NOMO-1 treated with dmso at 0.1 percent for 144 hours (cell line): ENCODE measurements at regions not wholly inside any gene's neighbourhood (a gene's known extent, or its start where the extent isn't known, plus 50 kb on each side); places are given as distances from the start of the nearest gene placed in this dataset.

ENCODE experiments used
- DNase-seq: peaks from one replicate; lab custom pipeline; 2025; ENCODE audit not compliant: unreplicated experiment; lab: John Stamatoyannopoulos, UW

DNA sequence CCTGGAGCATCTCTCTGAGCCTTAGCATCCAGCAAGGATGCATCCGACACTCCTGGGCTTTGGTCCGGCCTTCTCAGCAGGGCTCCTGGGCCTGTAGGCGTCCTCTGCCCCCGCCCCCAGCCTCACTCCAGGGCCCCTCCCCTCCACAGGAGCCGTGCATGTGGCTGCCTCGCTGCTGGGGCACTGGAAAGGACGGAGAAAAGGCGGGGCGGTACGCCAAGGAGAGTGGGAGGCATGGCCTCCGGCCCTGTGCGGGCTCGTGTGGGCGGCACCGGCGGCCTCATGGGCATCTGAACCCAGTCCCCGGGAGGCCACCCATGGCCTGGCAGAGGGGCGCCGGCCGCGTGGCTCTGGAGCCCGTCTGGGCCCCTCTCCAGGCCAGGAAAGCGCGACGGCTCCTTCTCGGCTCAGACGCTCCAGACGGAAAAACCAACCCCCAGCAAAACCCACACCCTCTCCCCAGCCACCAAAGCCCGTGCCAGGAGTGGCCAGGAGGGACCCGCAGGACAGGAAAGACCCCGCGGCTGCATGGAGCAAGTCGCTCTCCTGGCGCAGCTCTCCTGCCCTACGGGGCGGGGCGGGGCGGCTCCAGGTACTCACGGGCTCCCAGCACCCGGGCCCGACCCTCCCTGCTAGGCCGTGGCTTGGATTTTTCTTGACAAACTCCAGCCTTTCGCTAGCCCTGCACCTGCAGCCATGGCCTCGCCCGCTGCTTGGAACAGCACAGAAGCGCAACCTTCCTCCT is 419.9 kb downstream of the QKI start:
- DNase-seq = no peak

DNA sequence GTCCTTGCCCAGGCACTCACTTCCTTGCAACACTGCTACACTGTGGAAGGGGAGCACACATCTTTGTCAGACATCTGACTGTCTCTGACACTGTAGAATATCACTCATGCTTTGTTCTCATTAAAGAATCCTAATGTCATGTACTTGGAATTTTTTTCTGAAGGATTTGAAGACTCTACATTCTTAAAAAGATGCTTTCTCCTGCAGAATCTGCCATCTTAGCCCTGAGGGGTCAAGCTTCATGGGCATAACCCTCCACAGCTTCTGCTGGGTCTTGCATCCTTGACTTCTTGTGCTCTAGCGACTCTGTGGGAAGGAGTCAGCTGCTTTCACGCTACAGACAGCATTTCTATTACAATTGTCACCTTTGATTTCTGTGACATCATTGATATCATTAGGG is 417.2 kb downstream of the QKI start:
- no peak for DNase-seq

DNA sequence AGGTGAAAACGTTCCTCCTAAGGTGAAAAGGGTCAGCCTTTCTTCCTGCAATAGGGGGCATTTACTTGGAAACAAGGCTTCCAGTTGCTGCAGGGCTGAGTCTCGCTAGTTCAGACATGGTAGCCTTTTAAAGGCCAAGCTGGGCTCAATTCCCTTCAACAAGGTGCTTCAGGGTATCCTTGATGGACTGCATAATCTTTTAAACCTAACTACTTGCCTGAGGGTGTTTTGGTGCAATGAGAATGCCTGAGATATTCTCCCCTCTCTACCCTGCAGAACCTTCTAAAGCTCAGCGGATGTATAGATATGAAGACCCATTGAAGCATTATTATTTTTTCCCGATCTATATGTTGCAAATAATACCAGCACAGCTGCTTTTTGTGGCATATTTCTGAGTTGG is 416.1 kb downstream of the QKI start:
- DNase-seq = no peak

DNA sequence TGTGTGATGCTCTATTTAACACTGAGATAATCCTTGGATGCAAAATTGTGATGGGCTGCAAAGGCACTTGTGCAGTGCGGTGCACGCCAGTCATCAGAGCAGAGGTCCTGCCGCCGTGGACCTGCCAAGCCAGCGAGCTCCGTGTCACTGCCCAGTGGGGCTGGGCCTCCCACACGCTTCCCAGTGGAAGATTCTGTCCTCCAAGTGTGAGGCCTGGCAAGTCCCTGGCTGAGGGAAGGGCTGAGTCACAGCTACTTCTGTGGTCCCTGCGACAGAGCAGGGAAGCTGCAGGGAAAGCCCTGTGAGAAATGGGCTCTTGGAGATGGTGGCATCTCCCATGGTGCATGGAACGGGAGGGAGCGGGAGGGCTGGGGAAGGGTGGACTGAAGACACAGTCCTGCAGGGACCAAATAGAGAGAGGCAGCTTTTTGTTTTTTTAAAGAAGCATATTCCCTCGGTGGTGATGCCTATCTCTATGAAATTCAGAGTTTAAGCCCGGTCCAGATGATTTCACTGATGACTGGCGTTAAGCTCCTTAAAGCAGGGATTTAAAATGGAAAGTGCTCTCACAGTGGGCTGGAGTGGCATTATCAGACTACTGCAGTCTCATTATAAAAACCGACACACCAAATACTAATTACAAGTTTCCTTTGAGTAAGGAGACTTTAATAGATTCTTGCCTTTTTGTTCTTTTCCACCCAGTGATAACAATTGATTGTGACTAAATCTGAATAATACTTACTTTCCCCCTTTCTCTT is 413.7 kb downstream of the QKI start:
- DNase-seq = no peak

DNA sequence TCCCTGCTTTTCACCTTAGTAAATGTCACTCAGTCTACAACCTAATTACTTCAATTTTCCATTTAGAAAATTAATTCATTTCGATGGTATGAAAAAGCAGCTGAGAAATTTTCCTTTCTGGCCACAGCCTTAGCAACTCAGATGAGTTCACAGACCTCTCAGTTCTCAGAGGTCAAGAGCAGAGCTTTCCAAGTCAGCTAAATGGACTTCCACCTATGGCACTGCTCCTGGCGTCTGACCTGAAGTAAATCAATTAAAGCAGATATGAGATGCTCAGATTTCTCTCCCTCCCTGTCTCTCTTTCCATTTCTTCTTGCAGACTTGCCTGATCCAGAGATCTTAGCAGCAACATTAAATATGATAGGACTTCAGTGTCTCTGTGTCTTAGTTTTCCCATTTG is 412.6 kb downstream of the QKI start:
- no peak for DNase-seq

DNA sequence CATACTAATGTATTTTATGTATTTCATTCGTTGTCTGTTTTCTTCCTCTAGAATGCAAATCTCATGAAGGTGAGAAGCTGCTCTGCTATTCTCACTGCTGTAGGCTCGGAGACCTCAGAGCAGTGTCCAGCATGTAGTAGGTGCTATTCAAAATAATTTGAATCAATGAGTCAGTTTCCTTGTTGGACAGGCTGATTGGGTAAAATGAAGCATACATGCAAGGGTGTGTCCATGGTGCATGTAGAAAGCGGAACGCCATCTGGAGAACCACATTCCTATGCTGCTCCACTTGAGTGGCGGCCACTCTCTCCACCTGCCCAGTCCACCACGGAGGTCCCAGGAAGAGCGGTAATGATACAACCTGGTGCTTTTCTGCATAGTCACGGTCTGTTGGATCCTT is 412.1 kb downstream of the QKI start:
- no peak for DNase-seq

DNA sequence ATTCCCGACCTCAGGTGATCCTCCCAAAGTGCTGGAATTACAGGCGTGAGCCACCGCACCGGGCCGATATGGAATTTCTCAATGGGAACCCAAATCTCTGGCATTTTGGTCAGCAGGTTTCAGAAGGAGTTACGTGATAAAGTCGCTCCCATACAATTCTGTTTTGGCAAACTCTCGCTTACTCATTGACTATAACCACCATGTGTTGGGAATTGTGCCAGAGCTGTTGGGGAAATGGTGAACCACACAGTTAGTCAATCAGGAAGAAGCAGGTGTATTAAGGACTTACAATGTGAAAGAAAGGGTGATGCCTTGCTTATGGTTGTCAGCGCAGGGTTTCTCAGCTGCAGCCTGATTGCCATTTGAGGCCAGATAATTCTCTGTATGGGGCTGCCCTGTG is 410.5 kb downstream of the QKI start:
- no peak for DNase-seq

DNA sequence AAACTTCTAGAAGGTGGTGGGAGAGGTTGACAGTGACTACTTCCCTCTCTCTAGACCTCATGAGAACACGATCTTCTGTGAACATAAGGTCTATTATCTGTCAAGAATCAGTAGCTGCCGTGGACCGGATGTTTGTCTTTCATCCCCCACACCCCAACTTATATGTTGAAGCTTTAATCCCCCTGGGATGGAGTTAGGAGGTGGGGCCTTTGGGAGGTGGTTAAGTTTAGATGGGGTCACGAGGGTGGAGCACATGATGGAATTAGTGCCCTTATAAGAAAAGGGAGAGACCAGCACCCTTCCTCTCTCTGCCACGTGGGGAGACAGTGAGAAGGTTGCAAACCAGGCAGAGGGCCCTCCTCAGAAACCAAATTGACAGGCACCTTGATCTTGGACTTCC is 409.1 kb downstream of the QKI start:
- no peak for DNase-seq

DNA sequence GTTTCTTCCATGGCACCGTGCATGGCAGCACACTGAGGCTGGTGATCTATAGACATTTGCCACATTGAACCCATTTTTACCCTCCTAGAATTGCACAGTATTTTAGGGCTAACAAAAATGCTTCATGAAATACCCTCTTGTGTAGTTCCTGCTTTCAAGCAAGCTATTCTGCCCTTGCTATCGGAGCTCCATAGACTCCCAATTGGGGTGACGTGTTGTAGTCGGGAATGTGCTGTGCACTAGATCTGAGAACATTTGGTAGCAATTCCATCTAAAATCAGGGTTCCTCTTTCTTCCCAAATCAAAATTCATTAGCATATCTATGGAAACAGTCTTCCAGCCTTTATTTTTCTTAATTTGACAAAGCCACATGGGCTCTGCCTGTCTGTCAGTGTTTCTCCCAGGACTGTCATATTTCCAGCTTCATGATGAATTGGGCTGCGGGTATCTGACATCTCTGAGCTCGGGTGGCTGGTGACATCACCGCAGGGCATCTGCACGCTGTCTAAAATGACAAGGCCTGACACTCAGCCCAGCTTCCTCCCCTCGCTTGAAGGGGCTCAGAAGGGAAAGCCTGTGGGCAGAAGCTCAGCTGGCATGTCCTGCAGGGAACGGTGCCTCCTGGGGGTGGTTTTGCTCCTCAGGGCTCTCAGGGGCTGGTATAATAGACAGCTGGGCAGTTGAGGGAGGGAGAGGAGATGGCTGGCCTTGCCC is 406.4 kb downstream of the QKI start:
- no peak for DNase-seq

DNA sequence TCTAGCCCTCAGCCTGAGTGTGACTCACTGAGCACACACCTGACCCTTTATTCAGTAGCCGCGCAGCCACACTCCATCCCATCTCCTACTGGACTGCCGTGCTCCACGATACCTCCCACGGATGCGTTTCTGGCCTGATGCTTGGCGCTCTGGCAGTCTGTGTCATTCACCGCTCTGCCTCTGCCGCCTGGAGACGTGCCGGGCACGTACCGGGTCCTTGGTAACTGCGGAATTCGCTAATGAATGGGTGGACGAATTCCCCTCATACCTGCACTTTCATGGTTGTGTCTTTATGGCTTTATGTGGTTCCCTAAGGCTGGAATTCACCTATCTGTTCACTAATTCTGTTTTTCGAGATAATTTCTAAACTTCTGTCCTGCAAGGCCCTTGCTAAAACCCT is 405.7 kb downstream of the QKI start:
- DNase-seq = no peak

DNA sequence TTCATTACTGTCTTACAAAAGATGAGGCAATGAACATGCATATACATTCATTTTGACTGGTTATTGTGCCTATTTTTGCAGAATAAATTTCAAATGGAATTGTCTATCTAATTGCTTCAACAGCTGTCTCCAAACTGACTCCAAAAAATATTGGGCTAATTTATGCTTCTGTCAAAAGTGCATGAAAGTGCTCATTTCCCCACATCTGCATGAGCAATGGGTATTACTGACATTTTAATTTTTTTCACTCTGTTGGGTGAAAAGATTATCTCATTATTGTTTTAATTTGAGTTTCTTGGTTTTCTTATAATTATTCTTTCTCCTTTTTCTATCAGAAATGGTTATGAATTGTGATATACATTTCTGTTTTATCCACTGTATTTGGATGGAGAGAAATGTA is 404.2 kb downstream of the QKI start:
- DNase-seq = no peak

DNA sequence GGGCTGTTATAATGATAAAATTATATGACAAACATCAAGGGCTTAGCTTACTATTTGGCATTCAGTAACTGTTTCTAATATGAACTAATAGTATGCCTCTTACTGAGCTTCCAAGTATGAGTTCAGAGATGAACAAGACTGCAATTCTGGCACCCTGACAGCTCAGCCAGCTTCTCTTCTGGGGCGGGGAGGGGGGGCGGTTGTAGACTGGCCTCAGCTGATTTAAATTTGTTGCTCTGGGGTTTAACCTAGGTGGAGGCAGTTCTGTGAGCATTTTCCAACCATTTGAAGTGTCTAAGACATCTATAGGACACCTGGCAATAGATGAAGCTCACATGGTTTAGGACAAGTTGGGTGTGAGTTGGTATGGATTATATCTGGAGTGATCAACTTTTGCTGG is 401.9 kb downstream of the QKI start:
- no peak for DNase-seq

DNA sequence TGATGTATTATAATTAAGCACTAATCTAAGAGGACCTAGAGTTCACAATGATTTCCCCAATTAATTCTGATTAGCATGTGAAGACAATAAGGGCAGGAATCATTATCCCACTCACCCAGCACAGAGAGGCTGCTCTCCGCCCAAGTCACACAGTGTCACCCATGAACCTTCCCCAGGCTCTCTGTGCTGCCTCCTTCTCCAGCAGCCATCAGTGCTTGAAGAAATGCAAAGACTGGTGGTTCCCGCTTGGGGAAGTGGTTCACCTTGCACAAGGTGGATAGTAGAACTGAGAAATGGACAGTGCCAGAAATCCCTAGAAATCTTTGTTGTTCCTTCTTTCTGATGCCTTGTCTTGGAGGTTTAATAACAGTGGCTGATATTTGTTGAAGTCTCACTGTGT is 401.3 kb downstream of the QKI start:
- no peak for DNase-seq

DNA sequence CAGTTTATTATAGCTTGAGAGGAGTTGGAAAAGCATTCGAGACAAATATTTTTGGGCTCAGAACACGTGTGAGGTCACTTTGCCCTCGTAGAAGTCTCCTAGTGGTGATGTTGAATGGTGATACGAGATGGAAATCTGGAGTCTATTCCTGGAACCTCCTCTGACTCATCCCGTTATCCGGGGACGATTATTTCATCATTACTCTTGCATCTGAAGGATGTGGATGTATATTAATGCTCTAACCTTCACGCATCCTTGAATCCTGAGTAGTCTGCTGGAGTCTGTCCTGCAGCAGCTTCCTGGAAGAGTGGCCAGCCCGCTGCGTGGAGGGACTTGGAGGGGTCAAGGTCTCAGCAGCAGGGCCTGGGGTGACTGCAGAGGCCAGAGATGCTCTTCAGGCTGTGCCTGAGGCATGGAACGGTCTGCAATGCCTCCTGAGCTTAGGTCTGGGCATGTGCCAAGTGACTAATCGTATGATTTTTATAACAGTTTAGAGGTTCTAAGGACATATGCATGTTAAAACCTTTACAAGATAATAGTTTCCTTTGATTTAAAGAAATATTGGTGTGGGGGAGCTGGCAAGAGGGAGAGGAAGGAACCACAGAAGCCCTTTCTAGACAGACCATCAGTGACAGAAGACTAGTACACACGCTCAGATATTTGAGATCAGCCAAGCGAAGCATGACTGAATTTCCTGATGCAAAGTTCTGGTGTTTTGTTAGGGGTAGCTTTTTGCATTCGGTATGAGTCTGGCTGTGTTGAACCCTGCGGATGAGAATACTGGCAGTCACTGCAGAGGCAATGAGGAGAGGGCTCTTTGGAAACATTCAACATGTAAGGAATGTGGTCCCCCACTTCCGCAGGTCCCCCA is 400.2 kb downstream of the QKI start:
- DNase-seq = no peak

DNA sequence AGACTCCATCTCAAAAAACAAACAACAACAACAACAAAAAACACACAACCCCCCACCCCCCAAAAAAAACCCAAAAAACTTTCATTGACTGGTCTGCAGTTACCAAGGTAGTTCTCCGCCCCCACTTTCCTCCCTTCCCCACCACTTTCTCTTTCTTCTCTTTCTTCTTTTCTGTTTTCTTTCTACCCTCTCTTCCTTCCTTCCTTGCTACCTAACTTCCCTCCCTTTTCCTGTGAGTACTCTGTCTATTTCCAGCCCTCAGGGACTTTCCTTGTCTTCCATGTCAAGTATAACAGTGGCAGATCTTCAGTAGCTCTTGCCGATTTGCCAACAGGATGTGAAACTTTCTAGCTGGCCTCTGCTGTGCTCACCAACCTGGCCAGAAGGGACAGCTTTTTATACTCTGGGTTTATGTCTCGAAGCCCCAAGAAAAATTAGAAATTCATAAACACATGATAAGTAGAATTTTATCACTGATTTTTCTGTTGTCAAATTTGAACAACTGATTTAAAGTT is 399.5 kb downstream of the QKI start:
- no peak for DNase-seq

DNA sequence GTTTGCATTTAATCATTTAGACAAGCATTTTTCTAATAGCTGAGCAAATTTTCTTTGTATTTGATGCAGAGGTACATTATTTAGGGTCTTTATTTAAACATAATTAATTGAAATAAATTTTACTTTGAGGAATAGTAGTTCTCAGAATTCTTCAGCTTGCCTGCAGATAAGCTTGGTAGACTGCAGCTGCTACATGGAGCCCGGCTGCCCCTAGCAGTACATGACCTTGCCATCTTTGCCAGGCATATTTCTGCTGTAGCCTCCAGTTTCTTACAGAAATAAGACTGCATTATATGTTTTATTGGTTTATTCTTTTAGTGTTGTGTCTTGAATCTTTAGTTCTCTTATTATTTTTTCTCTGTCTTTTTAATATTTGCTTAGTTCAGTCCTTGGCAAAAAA is 396.8 kb downstream of the QKI start:
- DNase-seq = no peak

DNA sequence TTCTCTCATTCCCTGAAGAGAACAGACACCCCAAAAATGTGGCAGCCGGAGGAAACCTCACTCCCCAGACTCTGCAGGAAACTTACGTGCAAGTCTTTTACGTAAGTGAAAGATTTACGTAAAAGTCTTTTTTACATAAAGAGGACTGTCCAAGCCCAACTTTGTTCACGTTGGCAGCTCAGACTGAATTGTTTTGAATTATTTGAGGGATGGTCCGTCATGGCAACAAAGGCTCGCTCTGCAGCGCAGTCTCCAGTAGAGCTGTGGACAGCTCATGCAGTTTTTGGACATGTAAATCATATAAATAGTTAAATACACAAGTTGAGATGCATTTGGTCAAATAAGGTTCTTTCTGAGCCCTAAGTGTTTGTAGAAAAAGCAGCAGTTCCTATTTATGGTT is 394.8 kb downstream of the QKI start:
- DNase-seq = no peak

DNA sequence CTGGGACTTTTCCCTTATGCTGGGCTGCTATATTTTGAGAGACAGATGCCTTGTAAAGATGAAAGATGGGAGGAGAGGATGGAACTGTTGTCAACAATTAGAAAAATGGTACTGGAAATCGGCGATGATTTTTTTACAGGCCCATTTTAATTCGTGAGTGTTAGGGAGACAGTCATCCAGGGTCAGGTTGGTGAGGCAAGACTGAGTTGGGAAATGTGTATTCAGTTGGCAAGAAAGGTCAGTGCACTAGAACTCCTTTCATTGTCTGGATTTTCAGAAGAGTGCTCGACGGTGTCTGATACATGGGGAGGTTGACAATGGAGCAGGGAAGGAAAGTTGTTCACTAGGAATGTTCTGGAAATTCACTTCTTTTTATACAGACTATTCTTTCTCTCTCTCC is 394.4 kb downstream of the QKI start:
- DNase-seq = no peak

DNA sequence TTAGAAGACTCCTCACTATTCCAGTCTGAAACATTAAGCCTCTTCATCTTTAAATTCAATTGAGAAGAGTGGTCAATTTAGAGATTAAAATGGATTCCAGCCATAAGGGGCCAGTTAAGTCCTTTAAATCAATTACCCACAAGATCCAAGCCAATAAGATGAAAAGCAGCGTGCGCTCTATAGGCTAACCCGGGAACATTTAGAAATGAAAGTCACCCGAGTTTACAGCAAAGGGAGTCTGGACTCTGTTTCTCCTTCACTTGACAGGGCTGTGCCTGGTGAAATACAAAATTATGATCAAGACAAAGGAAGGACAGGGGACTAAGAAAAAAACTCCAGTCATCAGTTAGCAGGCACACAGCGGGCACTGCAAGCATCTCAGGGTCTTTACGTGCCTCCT is 393.7 kb downstream of the QKI start:
- DNase-seq = no peak

DNA sequence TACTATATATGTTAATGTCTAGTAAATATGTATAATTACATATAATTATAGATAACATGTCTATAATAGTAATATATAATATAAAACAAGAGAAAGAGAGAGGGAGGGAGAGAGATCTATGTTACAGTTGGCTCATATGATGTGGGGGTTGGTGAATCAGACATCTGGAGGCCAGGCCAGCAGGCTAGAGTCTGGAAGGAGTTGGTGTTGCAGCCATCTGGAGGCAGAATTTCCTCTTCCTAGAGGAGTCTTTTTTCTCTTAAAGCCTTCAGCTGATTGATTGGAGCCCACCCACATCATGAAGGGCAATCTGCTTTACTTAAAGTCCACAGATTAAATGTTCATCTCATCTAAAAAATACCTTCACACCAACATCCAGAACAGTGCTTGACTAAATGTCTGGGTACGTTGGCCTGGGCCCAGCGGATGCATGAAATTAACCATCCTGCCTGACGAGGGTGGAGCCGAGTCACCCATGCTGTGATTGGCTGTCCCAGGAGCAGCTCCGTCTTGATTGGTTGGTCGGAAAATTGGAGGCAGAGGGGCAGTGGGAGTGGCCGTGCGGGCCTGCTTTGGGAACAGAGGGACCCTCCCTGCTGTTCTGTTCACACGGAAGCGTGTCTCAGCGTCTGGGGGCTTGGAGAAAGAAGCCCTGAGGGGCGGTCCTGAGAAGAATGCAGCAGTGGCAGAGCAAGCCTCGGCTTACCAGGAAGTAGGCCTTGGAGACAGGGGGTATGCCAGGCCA is 392.4 kb downstream of the QKI start:
- no peak for DNase-seq
